Upper lobe of left lung (tissue), 6 donors: ENCODE measurements at regions not wholly inside any gene's neighbourhood (a gene's known extent, or its start where the extent isn't known, plus 50 kb on each side); places are given as distances from the start of the nearest gene placed in this dataset.

Source experiments
- ATAC-seq, 2 donors: fragments of 200-7000 bp; cut with Tn5 transposase; one replicate each; pipeline ENCODE4 v1.9.1; 2022; ENCODE audit warnings: mild to moderate bottlenecking in 2 of 2, moderate library complexity in 2 of 2; ENCODE audit not compliant: low FRiP score in 2 of 2
- DNase-seq, 2 donors: peaks; one replicate each; pipeline ENCODE4 v3.0.0-alpha.2; 2019 to 2020
- H3K27ac ChIP-seq, 4 donors: fragments of 200-600 bp; sonication (generic); one replicate each; pipeline ENCODE4 v1.5.1; 2016 to 2019
- H3K27me3 ChIP-seq, 4 donors: fragments of 200-600 bp; sonication (generic); one replicate each; pipeline ENCODE4 v1.5.1; 2017 to 2019
- H3K36me3 ChIP-seq, 4 donors: fragments of 200-600 bp; sonication (generic); one replicate each; pipeline ENCODE4 v1.5.1; 2016 to 2019
- H3K4me1 ChIP-seq, 4 donors: fragments of 200-600 bp; sonication (generic); one replicate each; pipeline ENCODE4 v1.5.1; 2018 to 2019
- H3K4me3 ChIP-seq, 4 donors: fragments of 200-600 bp; sonication (generic); one replicate each; pipeline ENCODE4 v1.5.1; 2017 to 2019; ENCODE audit warnings: mild to moderate bottlenecking in 2 of 4, moderate library complexity in 1 of 4
- H3K9me3 ChIP-seq, 4 donors: fragments of 200-600 bp; sonication (generic); one replicate each; pipeline ENCODE4 v1.5.1; 2018 to 2019
- EP300 ChIP-seq, 4 donors: sonication (generic); formaldehyde crosslinking; IDR thresholded peaks; one replicate each; pipeline ENCODE4 v1.5.1; 2017; ENCODE audit warnings: antibody characterized with exemption in 4 of 4, control low read depth in 2 of 4
- POLR2A ChIP-seq, 4 donors: fragments of 450-650 bp; IDR thresholded peaks; one replicate each; pipeline ENCODE4 v1.5.1; 2016 to 2017; ENCODE audit warnings: antibody characterized with exemption in 4 of 4, mild to moderate bottlenecking in 2 of 4
- POLR2AphosphoS5 ChIP-seq, 2 donors: sonication (generic); formaldehyde crosslinking; IDR thresholded peaks; one replicate each; pipeline ENCODE4 v1.5.1; 2017; ENCODE audit warnings: antibody characterized with exemption in 2 of 2
- WGBS, 2 donors: methylation state at CpG; one replicate each; pipeline ENCODE4 v1.1.5; 2017 to 2018; 5-methylcytosine and 5-hydroxymethylcytosine counted together
- TF ChIP-seq, protein P1 (sequence below), 6 experiments: fragments of 450-650 bp in 4 of 6; fragments of 200-600 bp in 2 of 6; sonication (generic) in 2 of 6; IDR thresholded peaks; one replicate each; pipeline ENCODE4 v1.5.1; 2016 to 2019; ENCODE audit warnings: antibody characterized with exemption in 6 of 6
- donor health status: DM: no; HTN: no; CAD: no; lungs with moderate emphysema.
- donor health status: DM: no; HTN: yes; CAD: no; lungs with severe emphysema.

- WGBS, 2 donors: 30% methylated on average over 19 to 24 of the region's 24 CpGs
- DNase-seq: peak; percentile 92 to 93
- H3K9me3 ChIP-seq: no peaks in the 10 kb centered on the region
- ATAC-seq: peak; percentile 77 to 95
- H3K27me3 ChIP-seq: no peaks in the 10 kb centered on the region
- TF ChIP-seq POLR2A (IDR thresholded peaks at IDR 0.05): peak in 1 of 4 donors; percentile 16
- peak in 3 of 4 donors; percentile 42 to 72 (median 58) for TF ChIP-seq EP300 (IDR thresholded peaks at IDR 0.05)
- peak; percentile 41 to 83 for TF ChIP-seq POLR2AphosphoS5 (IDR thresholded peaks at IDR 0.05)
- TF ChIP-seq, protein P1, sequence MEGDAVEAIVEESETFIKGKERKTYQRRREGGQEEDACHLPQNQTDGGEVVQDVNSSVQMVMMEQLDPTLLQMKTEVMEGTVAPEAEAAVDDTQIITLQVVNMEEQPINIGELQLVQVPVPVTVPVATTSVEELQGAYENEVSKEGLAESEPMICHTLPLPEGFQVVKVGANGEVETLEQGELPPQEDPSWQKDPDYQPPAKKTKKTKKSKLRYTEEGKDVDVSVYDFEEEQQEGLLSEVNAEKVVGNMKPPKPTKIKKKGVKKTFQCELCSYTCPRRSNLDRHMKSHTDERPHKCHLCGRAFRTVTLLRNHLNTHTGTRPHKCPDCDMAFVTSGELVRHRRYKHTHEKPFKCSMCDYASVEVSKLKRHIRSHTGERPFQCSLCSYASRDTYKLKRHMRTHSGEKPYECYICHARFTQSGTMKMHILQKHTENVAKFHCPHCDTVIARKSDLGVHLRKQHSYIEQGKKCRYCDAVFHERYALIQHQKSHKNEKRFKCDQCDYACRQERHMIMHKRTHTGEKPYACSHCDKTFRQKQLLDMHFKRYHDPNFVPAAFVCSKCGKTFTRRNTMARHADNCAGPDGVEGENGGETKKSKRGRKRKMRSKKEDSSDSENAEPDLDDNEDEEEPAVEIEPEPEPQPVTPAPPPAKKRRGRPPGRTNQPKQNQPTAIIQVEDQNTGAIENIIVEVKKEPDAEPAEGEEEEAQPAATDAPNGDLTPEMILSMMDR (IDR thresholded peaks at IDR 0.05): no peak
- H3K27ac ChIP-seq: peak overlapping the region; percentile 53 to 81 (median 68)
- H3K4me3 ChIP-seq: no peak overlapping the region
- no peaks in the 10 kb centered on the region for H3K36me3 ChIP-seq
- peaks cover 26 to 53% (median 41%) of the 10 kb centered on the region in 4 donors for H3K4me1 ChIP-seq
Observed at GRCh38 chr15:69593981-69594966, 141.7 kb downstream of the RPLP1 start.

DNA sequence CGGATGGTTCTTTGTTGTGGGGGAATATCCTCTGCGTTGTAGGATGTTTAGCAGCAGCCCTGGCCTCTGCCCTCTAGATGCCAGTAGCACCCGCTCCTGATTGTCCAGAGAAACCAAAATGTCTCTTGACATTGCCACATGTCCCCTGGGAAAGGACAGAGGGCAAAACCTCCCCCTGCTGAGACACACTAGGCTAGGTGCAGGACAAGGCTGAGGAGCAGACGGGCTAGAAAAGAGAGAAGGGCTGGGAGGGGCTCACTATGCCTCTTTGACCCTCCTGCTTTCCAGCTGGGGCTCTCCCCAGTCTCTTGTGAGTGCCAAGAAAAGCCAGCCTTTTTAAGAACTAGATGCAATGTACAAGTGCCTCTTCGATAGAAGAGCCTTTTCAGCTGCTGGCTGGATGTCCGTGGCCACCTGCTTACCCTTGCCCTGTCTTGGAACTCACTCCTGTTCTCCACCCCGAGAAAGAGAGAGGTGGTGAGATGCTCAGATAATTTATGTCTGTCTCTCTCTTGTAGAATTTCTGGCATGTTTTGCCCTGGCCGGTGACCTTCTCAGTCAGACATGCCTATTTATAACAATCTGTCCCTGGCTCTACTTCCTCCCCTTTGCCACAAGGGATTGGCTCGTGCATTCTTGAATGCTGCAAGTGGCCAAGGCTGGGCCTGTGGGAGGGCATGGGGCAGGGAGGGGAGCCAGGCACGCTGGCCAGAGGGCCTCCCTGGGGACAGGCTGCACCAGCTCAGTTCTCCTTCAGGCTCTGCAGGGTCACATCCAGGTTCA lies 142.6 kb downstream of the RPLP1 start:
- no peaks in the 10 kb centered on the region for H3K27me3 ChIP-seq
- H3K36me3 ChIP-seq: no peaks in the 10 kb centered on the region
- peak; percentile 71 to 77 for DNase-seq
- WGBS, 2 donors: 27 to 38% methylated on average over 10 of the region's 10 CpGs
- H3K9me3 ChIP-seq: no peaks in the 10 kb centered on the region
- H3K27ac ChIP-seq: peak overlapping the region; percentile 53 to 81 (median 68)
- TF ChIP-seq EP300 (IDR thresholded peaks at IDR 0.05) (peak in 1 of 4 donors; percentile 3), POLR2A (IDR thresholded peaks at IDR 0.05) (no peak)
- TF ChIP-seq, protein P1 (IDR thresholded peaks at IDR 0.05): peak in 1 of 6 experiments; percentile 9
- ATAC-seq: peak; percentile 65 to 83
- peak overlapping the region in 1 of 4 donors; percentile 13 for H3K4me3 ChIP-seq
- peaks cover 26 to 53% (median 41%) of the 10 kb centered on the region in 4 donors for H3K4me1 ChIP-seq

- H3K36me3 ChIP-seq: no peaks in the 10 kb centered on the region
- no peaks in the 10 kb centered on the region for H3K27me3 ChIP-seq
- ATAC-seq (no peak), DNase-seq (peak in 1 of 2 donors; percentile 5)
- H3K27ac ChIP-seq: no peak overlapping the region
- H3K9me3 ChIP-seq: no peaks in the 10 kb centered on the region
- TF ChIP-seq, protein P1 (IDR thresholded peaks at IDR 0.05): no peak
- no peak for TF ChIP-seq EP300 (IDR thresholded peaks at IDR 0.05)
- no peak for TF ChIP-seq POLR2AphosphoS5 (IDR thresholded peaks at IDR 0.05)
- TF ChIP-seq POLR2A (IDR thresholded peaks at IDR 0.05): no peak
- WGBS, 2 donors: 89 to 100% methylated on average over 4 of the region's 4 CpGs
- H3K4me3 ChIP-seq: no peak overlapping the region
- H3K4me1 ChIP-seq: peaks cover 26 to 42% (median 38%) of the 10 kb centered on the region in 4 donors
Observed at GRCh38 chr15:69597061-69597592, 144.5 kb downstream of the RPLP1 start.

DNA sequence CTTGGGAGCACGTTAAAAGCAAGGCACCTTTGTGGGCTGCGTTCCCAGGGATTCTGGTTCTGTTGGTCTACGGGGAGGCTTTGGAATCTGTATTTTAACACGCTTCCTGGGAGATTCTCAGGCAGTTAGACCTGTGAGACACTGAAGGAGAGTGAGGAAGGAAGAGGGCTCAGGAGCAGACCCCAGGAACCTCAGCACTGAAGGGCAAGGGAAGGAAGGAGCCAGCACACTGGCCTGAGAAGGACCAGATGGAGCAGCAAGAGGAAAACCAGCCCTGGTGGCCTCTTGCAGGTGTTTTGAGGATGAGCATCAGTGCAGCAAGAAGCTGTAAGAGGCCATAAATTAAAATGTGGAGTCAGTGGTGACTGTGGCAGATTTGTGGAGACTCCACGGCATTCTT lies 146.7 kb downstream of the RPLP1 start:
- no peak for ATAC-seq
- Histone ChIP-seq H3K27me3 (no peaks in the 10 kb centered on the region), H3K36me3 (no peaks in the 10 kb centered on the region), H3K4me1 (peaks cover 17 to 29% (median 25%) of the 10 kb centered on the region in 4 donors), H3K27ac (no peak overlapping the region), H3K9me3 (no peaks in the 10 kb centered on the region), H3K4me3 (no peak overlapping the region)
- TF ChIP-seq EP300 (IDR thresholded peaks at IDR 0.05) (no peak), POLR2A (IDR thresholded peaks at IDR 0.05) (no peak), POLR2AphosphoS5 (IDR thresholded peaks at IDR 0.05) (no peak)
- TF ChIP-seq, protein P1 (IDR thresholded peaks at IDR 0.05): no peak
- peak in 1 of 2 donors; percentile 15 for DNase-seq
- WGBS, 2 donors: 95 to 97% methylated on average over 5 of the region's 5 CpGs
